Esophagus squamous epithelium (tissue), 5 donors: ENCODE measurements at regions not wholly inside any gene's neighbourhood (a gene's known extent, or its start where the extent isn't known, plus 50 kb on each side); places are given as distances from the start of the nearest gene placed in this dataset.

Experiments
- DNase-seq: peaks from one replicate; lab custom pipeline; 2025; lab: John Stamatoyannopoulos, UW
- H3K27ac ChIP-seq, 4 donors: fragments of 200-600 bp; sonication (generic); one replicate each; pipeline ENCODE4 v1.5.1; 2016 to 2019; ENCODE audit warnings: mild to moderate bottlenecking in 1 of 4
- H3K27me3 ChIP-seq, 4 donors: fragments of 200-600 bp; sonication (generic); 1 replicate in 3 of 4; 2 replicates in 1 of 4; pipeline versions ENCODE4 v1.5.1 to v1.6.0; 2017 to 2021; ENCODE audit warnings: antibody characterized with exemption in 1 of 4
- H3K36me3 ChIP-seq, 3 donors: fragments of 200-600 bp; sonication (generic); one replicate each; pipeline ENCODE4 v1.5.1; 2016 to 2019
- H3K4me1 ChIP-seq, 3 donors: fragments of 200-600 bp; sonication (generic); one replicate each; pipeline ENCODE4 v1.5.1; 2017 to 2019
- H3K4me3 ChIP-seq, 4 donors: fragments of 200-600 bp; sonication (generic); 1 replicate in 3 of 4; 2 replicates in 1 of 4; pipeline ENCODE4 v1.5.1; 2016 to 2019; ENCODE audit warnings: mild to moderate bottlenecking in 2 of 4, moderate library complexity in 1 of 4
- H3K9me3 ChIP-seq, 3 donors: fragments of 200-600 bp; sonication (generic); one replicate each; pipeline ENCODE4 v1.5.1; 2016 to 2019
- CTCF ChIP-seq, 6 experiments: fragments of 450-650 bp in 4 of 6; fragments of 200-600 bp in 2 of 6; sonication (generic) in 2 of 6; IDR thresholded peaks; one replicate each; pipeline ENCODE4 v1.5.1; 2016 to 2019; ENCODE audit warnings: antibody characterized with exemption in 6 of 6, mild to moderate bottlenecking in 4 of 6, moderate library complexity in 4 of 6
- POLR2A ChIP-seq, 4 donors: fragments of 450-650 bp; IDR thresholded peaks; one replicate each; pipeline ENCODE4 v1.6.1; 2017; ENCODE audit warnings: antibody characterized with exemption in 4 of 4, mild to moderate bottlenecking in 4 of 4, moderate library complexity in 3 of 4
- WGBS, 2 donors: methylation state at CpG; one replicate each; pipeline ENCODE4 v1.1.5; 2018; 5-methylcytosine and 5-hydroxymethylcytosine counted together
- intact Hi-C: fragments of 100-400 bp; cut with DNase I; formaldehyde crosslinking; loops from one replicate; pipeline ENCODE4 v1.15.0; 2022
- donor health status: DM: yes; HTN: yes; CAD: no.

DNA sequence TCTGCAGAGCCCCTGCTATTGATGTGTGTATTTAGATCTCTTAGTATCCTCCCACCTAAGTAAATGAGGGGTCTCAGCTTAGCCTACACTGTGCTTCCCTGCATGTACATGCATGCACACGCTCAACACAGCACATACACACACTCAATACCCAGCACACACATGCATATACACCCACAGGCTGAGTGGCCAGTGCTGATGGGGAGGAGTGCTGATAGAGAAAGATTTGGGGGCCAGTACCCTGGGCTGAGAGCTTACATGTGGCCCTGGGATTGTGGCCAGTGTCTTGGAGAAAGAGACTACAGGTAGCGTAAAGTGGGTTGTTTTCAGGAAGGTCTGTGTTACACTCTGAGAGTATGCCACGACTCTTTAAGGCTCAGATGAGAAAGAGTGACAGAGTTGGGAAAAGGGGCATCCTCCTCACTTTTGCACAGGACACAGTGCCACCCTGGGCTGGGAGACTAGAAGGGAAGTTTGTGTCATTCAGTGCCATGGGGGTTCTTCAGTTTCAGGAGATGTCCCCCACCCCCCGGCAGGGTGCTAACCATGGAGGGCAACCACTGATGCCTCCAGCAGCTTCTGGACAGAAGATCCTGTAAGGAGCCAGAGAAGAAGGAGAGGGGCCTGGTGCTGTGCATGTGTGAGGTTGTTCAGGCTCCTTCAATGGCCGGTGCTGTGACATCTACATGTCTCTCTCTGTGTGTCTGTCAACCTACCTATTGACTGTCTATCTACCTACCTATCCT lies 166.8 kb downstream of the RHOU start:
- intact Hi-C loops: no loop called here
- WGBS, 2 donors: 74 to 82% methylated on average over 5 of the region's 5 CpGs
- Histone ChIP-seq H3K9me3 (no peaks in the 10 kb centered on the region), H3K27ac (peak overlapping the region in 1 of 4 donors; percentile 64), H3K36me3 (no peaks in the 10 kb centered on the region), H3K4me1 (peaks cover 0 to 38% (median 25%) of the 10 kb centered on the region in 3 donors), H3K27me3 (peaks cover 0 to 30% (median 0%) of the 10 kb centered on the region in 4 donors), H3K4me3 (no peak overlapping the region)
- TF ChIP-seq POLR2A (IDR thresholded peaks at IDR 0.05): no peak
- DNase-seq: no peak

DNA sequence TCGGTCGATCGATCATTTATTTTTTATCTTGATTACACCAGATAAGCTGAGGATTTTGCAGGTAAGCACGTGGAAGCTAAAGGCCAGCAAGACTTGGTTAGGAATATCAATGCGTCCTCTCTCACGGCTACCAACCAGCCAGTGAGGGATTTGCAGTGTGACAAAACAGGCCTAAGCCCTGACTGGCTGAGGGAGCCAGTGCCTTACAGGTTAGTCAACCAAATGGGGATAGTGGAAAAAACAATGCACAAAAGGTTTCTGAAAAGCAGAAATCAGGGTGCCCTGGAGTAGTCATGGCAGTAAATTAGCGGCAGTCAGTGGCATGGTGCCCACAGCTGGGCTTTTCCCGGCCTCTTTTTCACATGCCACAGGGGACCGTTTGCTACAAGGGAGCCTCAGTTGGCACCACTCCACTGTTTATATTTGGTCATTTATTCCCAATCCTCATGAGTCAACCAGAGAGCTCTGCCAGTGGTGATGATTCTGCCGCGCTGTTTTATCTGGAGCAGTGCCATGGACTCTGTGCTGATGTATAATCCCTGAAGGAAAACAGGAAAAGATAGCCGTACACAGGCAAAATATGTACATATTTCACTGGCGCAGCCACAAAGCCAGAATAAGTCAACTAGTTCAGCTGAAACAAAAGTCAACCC lies 167.6 kb downstream of the RHOU start:
- Histone ChIP-seq H3K36me3 (no peaks in the 10 kb centered on the region), H3K27me3 (peaks cover 0 to 24% (median 0%) of the 10 kb centered on the region in 4 donors), H3K27ac (peak overlapping the region; percentile 17 to 86 (median 54)), H3K4me3 (no peak overlapping the region), H3K9me3 (no peaks in the 10 kb centered on the region), H3K4me1 (peaks cover 0 to 38% (median 25%) of the 10 kb centered on the region in 3 donors)
- DNase-seq: peak; percentile 29
- intact Hi-C loops: no loop called here
- 37 to 49% methylated on average over 11 to 13 of the region's 13 CpGs for WGBS, 2 donors
- TF ChIP-seq POLR2A (IDR thresholded peaks at IDR 0.05): no peak
- no peak for TF ChIP-seq CTCF (IDR thresholded peaks at IDR 0.05)

DNA sequence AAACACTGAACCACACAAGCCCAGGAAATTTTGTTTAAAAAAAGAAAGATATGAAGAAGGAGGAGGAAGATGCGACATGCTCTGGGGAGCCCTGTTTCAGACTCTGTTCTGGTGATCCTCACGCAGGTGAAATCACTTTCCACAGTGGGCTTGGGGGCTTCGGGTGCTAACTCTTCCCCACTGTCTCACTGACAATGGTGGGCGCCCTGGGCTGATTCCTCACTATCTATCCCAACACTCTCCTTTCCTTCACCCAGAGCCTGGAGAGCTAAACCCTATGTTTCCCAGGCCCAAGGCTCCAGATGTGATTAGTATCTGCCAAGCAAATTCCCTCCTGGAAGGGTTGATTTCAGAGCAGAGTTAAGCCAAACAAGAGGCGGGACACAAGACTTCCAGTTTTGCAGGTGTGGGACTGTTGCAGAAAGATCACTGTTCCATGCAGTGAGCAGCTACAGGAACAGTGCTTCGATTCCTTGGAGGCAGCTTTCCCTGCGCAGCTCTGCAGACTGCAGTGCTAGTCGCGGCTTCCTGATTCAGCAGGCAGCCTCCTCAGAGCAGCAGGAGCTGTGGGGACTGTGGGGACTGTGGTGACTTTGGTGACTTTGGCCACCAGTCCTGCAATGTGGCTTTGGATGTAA lies 168.3 kb downstream of the RHOU start:
- TF ChIP-seq CTCF (IDR thresholded peaks at IDR 0.05) (no peak), POLR2A (IDR thresholded peaks at IDR 0.05) (no peak)
- WGBS, 2 donors: 57 to 67% methylated on average over 7 to 9 of the region's 9 CpGs
- no peak for DNase-seq
- H3K4me1 ChIP-seq: peaks cover 0 to 38% (median 25%) of the 10 kb centered on the region in 3 donors
- intact Hi-C loops: no loop called here
- H3K27ac ChIP-seq: peak overlapping the region; percentile 17 to 86 (median 54)
- H3K9me3 ChIP-seq: no peaks in the 10 kb centered on the region
- H3K4me3 ChIP-seq: no peak overlapping the region
- H3K27me3 ChIP-seq: peaks cover 0 to 23% (median 0%) of the 10 kb centered on the region in 4 donors
- no peaks in the 10 kb centered on the region for H3K36me3 ChIP-seq

- DNase-seq: no peak
- Histone ChIP-seq H3K9me3 (no peaks in the 10 kb centered on the region), H3K27me3 (peaks cover 0 to 23% (median 0%) of the 10 kb centered on the region in 4 donors), H3K27ac (no peak overlapping the region), H3K36me3 (no peaks in the 10 kb centered on the region), H3K4me1 (peaks cover 0 to 38% (median 25%) of the 10 kb centered on the region in 3 donors), H3K4me3 (no peak overlapping the region)
- no peak for TF ChIP-seq CTCF (IDR thresholded peaks at IDR 0.05)
- no peak for TF ChIP-seq POLR2A (IDR thresholded peaks at IDR 0.05)
- intact Hi-C loops: no loop called here
- 85% methylated on average over 2 to 4 of the region's 4 CpGs for WGBS, 2 donors
These were observed 168.9 kb downstream of the RHOU start for GRCh38 chr1:228904222-228904621.

GRCh38 chr1:228905701-228906101 lies 170.4 kb downstream of the RHOU start:
- Histone ChIP-seq H3K36me3 (no peaks in the 10 kb centered on the region), H3K4me3 (no peak overlapping the region), H3K27me3 (peaks cover 0 to 9% (median 0%) of the 10 kb centered on the region in 4 donors), H3K9me3 (no peaks in the 10 kb centered on the region), H3K27ac (no peak overlapping the region), H3K4me1 (peaks cover 0 to 35% (median 25%) of the 10 kb centered on the region in 3 donors)
- no peak for DNase-seq
- TF ChIP-seq CTCF (IDR thresholded peaks at IDR 0.05) (no peak), POLR2A (IDR thresholded peaks at IDR 0.05) (no peak)
- 92 to 100% methylated on average over 2 of the region's 2 CpGs for WGBS, 2 donors
- intact Hi-C loops: no loop called here
